Nephron progenitor cell (in vitro differentiated cells): ENCODE measurements at regions not wholly inside any gene's neighbourhood (a gene's known extent, or its start where the extent isn't known, plus 50 kb on each side); places are given as distances from the start of the nearest gene placed in this dataset.

Source experiments
- DNase-seq: peaks from one replicate; pipeline ENCODE4 v3.0.0; 2021
- H3K27ac Mint-ChIP-seq: 2 replicates; pipeline ENCODE4 v1.8.0; 2021; ENCODE audit warnings: mild to moderate bottlenecking, moderate library complexity, mixed read lengths
- H3K27me3 Mint-ChIP-seq: 2 replicates; pipeline ENCODE4 v1.8.0; 2021; ENCODE audit warnings: mild to moderate bottlenecking, low read depth, mixed read lengths; ENCODE audit not compliant: poor library complexity
- H3K36me3 Mint-ChIP-seq: 2 replicates; pipeline ENCODE4 v1.8.0; 2021; ENCODE audit warnings: low read depth, mixed read lengths
- H3K4me1 Mint-ChIP-seq: 2 replicates; pipeline ENCODE4 v1.8.0; 2021; ENCODE audit warnings: mixed read lengths
- H3K4me3 Mint-ChIP-seq: 2 replicates; pipeline ENCODE4 v1.8.0; 2021; ENCODE audit warnings: mild to moderate bottlenecking, moderate library complexity, mixed read lengths
- H3K9me3 Mint-ChIP-seq: 2 replicates; pipeline ENCODE4 v1.8.0; 2021; ENCODE audit warnings: mild to moderate bottlenecking, moderate library complexity, mixed read lengths
- TF ChIP-seq, protein P1 (sequence below): fragments of 200-600 bp; sonication (generic); IDR thresholded peaks from 2 replicates; pipeline ENCODE4 v1.5.0; 2021; ENCODE audit warnings: antibody characterized with exemption

DNA sequence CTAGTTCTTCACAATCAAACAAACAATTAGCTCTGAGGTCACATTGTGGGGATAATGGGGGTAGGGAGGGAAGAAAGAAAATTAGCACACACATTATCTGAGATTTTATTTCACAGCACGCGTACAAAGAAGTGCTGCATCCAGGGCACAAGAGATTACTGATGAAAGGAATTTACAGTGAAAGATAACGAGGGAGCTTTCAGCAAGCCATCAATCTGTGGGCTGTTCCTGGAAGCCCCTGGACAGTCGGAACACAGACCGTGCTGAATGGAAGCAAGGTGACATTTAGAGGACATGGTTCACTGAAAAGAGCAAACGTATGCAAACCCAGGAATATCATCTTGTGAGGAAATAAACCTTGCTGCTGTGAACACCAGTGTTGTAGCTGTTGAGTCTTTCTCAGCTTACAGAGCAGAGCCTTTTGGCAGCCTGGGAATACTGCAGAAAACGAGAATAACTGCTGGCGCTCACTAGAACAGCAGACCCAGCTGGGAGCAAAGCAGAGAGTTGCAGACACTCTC is 63.2 kb downstream of the SCG2 start:
- peaks cover 29% of the 10 kb centered on the region for H3K4me1 Mint-ChIP-seq
- H3K27ac Mint-ChIP-seq, result peak overlapping the region; percentile 77
- H3K4me3 Mint-ChIP-seq, result peak overlapping the region; percentile 25
- H3K27me3 Mint-ChIP-seq, result peaks cover 3% of the 10 kb centered on the region
- TF ChIP-seq, protein P1, sequence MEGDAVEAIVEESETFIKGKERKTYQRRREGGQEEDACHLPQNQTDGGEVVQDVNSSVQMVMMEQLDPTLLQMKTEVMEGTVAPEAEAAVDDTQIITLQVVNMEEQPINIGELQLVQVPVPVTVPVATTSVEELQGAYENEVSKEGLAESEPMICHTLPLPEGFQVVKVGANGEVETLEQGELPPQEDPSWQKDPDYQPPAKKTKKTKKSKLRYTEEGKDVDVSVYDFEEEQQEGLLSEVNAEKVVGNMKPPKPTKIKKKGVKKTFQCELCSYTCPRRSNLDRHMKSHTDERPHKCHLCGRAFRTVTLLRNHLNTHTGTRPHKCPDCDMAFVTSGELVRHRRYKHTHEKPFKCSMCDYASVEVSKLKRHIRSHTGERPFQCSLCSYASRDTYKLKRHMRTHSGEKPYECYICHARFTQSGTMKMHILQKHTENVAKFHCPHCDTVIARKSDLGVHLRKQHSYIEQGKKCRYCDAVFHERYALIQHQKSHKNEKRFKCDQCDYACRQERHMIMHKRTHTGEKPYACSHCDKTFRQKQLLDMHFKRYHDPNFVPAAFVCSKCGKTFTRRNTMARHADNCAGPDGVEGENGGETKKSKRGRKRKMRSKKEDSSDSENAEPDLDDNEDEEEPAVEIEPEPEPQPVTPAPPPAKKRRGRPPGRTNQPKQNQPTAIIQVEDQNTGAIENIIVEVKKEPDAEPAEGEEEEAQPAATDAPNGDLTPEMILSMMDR, result no peak
- no peaks in the 10 kb centered on the region for H3K9me3 Mint-ChIP-seq
- DNase-seq, result peak; percentile 36
- no peaks in the 10 kb centered on the region for H3K36me3 Mint-ChIP-seq

DNA sequence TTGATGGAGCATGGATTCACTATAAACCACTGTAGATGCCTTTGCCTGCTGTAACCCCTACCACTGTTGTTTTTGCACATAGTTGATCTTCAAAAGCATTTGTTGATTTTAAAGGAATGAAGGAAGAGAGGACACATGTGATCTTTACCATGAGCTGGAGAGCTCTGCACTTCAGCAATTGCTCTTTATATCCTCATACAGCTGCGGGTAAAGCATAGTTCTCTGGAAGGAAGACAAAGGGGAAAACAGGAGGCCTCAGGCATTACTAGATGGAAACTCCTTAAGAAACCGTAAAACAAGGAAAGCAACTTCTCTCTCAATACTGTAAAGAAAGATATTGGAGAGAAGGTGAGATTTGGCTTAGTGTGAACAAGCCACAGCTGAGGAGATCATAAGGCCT is 60.6 kb downstream of the SCG2 start:
- Mint-ChIP-seq H3K4me1 (peaks cover 28% of the 10 kb centered on the region), H3K36me3 (no peaks in the 10 kb centered on the region), H3K9me3 (no peaks in the 10 kb centered on the region), H3K27me3 (no peaks in the 10 kb centered on the region), H3K4me3 (no peak overlapping the region), H3K27ac (no peak overlapping the region)
- DNase-seq, result no peak
- TF ChIP-seq, protein P1, result no peak

DNA sequence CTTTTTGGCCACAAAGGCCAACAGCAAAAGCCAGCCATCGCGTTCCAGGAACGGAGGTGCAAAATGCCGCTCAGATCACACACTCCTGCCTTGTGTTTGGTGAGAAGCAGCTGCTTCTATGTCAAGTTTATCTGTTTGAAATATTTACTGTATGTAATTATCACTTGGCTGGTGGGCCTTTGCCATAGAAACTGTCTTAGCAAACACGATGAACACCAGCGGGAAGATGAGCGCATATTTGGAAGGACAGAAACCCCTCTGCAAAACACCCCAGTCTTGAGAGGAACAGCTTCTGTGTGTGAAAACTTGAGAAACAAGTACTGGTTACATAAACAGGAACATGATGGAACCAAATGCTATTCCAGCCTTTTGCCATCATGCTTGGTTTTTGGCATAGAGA is 59.7 kb downstream of the SCG2 start:
- TF ChIP-seq, protein P1, result no peak
- Mint-ChIP-seq H3K9me3 (no peaks in the 10 kb centered on the region), H3K27me3 (no peaks in the 10 kb centered on the region), H3K36me3 (no peaks in the 10 kb centered on the region), H3K4me1 (peaks cover 20% of the 10 kb centered on the region), H3K27ac (no peak overlapping the region), H3K4me3 (no peak overlapping the region)
- no peak for DNase-seq

DNA sequence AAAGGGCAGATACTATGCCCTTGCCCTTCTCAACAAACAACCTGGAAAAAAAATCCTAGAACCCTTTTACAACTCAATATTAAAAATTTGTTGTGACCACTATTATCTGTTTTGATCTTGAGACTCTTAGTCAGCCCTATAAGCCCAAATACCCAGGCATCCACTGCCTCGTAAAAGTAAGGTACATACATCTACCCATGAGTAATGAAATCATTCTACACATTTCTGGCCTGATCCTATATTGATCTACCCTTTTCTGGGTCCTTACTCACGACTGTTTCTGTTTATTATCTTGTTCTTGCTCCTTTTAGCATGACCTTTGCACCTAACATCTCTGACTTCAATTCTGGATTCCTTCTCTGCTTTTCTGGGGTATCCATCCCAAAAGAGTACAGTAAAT is 56.8 kb downstream of the SCG2 start:
- no peaks in the 10 kb centered on the region for H3K4me1 Mint-ChIP-seq
- DNase-seq, result no peak
- H3K27me3 Mint-ChIP-seq, result peaks cover 16% of the 10 kb centered on the region
- no peaks in the 10 kb centered on the region for H3K9me3 Mint-ChIP-seq
- no peak overlapping the region for H3K4me3 Mint-ChIP-seq
- no peak overlapping the region for H3K27ac Mint-ChIP-seq
- no peaks in the 10 kb centered on the region for H3K36me3 Mint-ChIP-seq
- TF ChIP-seq, protein P1, result no peak

DNA sequence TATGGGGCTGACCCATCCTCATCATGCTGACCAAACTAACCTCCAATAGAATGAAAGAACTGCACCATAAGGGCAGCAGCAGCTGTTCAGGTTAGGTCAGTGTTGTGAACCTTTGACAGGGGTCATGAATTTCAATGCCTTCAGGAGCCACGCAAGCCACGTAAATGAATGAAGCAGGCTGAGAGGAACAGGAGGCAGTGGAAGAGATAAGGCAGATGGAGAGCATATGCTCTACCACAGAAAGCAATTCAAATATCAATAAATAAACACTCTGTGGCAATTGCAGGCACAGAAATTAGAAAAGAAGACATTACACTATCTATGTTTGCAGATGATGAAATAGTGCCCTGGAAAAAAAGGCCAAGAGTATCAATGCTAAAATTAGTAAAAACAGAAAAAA is 56.3 kb downstream of the SCG2 start:
- Mint-ChIP-seq H3K27me3 (peaks cover 16% of the 10 kb centered on the region), H3K4me1 (no peaks in the 10 kb centered on the region), H3K27ac (no peak overlapping the region), H3K4me3 (no peak overlapping the region), H3K9me3 (no peaks in the 10 kb centered on the region), H3K36me3 (no peaks in the 10 kb centered on the region)
- TF ChIP-seq, protein P1, result no peak
- no peak for DNase-seq
